Thoracic aorta (tissue), 2 donors: ENCODE measurements at regions not wholly inside any gene's neighbourhood (a gene's known extent, or its start where the extent isn't known, plus 50 kb on each side); places are given as distances from the start of the nearest gene placed in this dataset.

ENCODE experiments used
- ATAC-seq: fragments of 150-250 bp; one replicate; pipeline ENCODE4 v1.8.0; 2017; ENCODE audit warnings: low read depth; ENCODE audit not compliant: insufficient number of reproducible peaks, low FRiP score
- DNase-seq: peaks from one replicate; pipeline ENCODE4 v3.0.0-alpha.2; 2020; ENCODE audit warnings: low spot score
- H3K27ac ChIP-seq, 2 donors: fragments of 200-600 bp; sonication (generic); 1 replicate in 1 of 2; 2 replicates in 1 of 2; pipeline ENCODE4 v1.5.1; 2016; ENCODE audit warnings: mild to moderate bottlenecking in 2 of 2, moderate library complexity in 2 of 2
- H3K27me3 ChIP-seq: fragments of 200-600 bp; sonication (generic); replicated peaks from 2 replicates; pipeline ENCODE4 v1.6.0; 2016; ENCODE audit warnings: mild to moderate bottlenecking; ENCODE audit not compliant: insufficient read depth
- H3K36me3 ChIP-seq: fragments of 200-600 bp; sonication (generic); one replicate; pipeline ENCODE4 v1.5.1; 2016
- H3K4me1 ChIP-seq, 2 donors: fragments of 200-600 bp; sonication (generic); 1 replicate in 1 of 2; 2 replicates in 1 of 2; pipeline versions ENCODE4 v1.5.1 to v1.6.0; 2016; ENCODE audit warnings: low read depth in 2 of 2, mild to moderate bottlenecking in 1 of 2; ENCODE audit not compliant: control insufficient read depth in 1 of 2
- H3K4me3 ChIP-seq: fragments of 200-600 bp; sonication (generic); 2 replicates; pipeline ENCODE4 v1.5.1; 2016; ENCODE audit warnings: mild to moderate bottlenecking
- H3K9me3 ChIP-seq: fragments of 200-600 bp; sonication (generic); 2 replicates; pipeline ENCODE4 v1.5.1; 2016
- TF ChIP-seq, protein P1 (sequence below): fragments of 200-600 bp; sonication (generic); IDR thresholded peaks from one replicate; pipeline ENCODE4 v1.5.1; 2019; ENCODE audit warnings: antibody characterized with exemption

DNA sequence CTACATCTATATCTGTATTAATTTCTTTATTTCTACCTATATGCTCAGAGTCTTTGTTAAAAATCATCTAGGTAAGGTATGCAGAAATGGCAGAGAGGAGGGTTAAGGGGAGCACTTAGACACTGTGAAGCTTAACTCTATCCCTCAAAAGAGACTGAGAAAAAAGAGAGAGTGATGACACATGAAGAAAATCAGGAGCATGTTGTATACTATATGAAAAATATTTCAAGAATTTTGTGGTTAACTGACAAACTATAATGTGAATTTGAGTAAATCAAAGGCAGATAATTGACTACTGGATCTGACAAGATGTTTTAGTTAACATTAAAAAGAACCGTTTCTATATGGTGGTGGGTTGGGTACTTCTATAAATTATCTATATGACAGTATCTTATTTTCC is 1814.2 kb upstream of the SEL1L start:
- Histone ChIP-seq H3K4me3 (no peak overlapping the region), H3K4me1 (no peaks in the 10 kb centered on the region), H3K36me3 (no peaks in the 10 kb centered on the region), H3K9me3 (no peaks in the 10 kb centered on the region), H3K27ac (no peak overlapping the region), H3K27me3 (no peaks in the 10 kb centered on the region)
- no peak for DNase-seq
- ATAC-seq = no peak
- TF ChIP-seq, protein P1, sequence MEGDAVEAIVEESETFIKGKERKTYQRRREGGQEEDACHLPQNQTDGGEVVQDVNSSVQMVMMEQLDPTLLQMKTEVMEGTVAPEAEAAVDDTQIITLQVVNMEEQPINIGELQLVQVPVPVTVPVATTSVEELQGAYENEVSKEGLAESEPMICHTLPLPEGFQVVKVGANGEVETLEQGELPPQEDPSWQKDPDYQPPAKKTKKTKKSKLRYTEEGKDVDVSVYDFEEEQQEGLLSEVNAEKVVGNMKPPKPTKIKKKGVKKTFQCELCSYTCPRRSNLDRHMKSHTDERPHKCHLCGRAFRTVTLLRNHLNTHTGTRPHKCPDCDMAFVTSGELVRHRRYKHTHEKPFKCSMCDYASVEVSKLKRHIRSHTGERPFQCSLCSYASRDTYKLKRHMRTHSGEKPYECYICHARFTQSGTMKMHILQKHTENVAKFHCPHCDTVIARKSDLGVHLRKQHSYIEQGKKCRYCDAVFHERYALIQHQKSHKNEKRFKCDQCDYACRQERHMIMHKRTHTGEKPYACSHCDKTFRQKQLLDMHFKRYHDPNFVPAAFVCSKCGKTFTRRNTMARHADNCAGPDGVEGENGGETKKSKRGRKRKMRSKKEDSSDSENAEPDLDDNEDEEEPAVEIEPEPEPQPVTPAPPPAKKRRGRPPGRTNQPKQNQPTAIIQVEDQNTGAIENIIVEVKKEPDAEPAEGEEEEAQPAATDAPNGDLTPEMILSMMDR = no peak

DNA sequence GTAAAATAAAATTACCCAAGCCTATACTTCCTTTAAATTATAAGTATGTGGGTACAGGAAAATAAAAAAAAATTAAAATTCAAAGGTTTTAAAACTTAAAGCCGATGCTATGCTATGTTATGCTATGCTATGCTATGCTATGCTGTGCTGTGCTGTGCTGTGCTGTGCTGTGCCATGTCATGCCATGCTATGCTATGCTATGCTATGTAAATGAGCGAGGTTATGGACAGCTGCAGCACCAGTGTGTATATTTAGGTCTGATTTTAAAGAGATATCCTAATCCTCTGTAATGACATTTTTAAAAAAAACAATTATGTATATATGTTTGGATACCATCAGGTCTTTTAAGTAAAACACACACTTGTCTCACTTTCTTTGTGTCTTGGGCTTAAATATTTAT is 1822.0 kb upstream of the SEL1L start:
- H3K27me3 ChIP-seq = no peaks in the 10 kb centered on the region

GRCh38 chr14:83356080-83356479 is 1822.4 kb upstream of the SEL1L start:
- DNase-seq (no peak), ATAC-seq (no peak)
- no peaks in the 10 kb centered on the region for H3K27me3 ChIP-seq
- TF ChIP-seq, protein P1 = no peak
- H3K4me1 ChIP-seq = no peaks in the 10 kb centered on the region
- H3K9me3 ChIP-seq = no peaks in the 10 kb centered on the region
- H3K4me3 ChIP-seq = no peak overlapping the region
- H3K27ac ChIP-seq = no peak overlapping the region
- H3K36me3 ChIP-seq = no peaks in the 10 kb centered on the region

More for the DNA sequence above, 1822.0 kb upstream of the SEL1L start:
- Histone ChIP-seq H3K4me3 (no peak overlapping the region), H3K9me3 (no peaks in the 10 kb centered on the region), H3K4me1 (no peaks in the 10 kb centered on the region), H3K36me3 (no peaks in the 10 kb centered on the region), H3K27ac (no peak overlapping the region)
- ATAC-seq (no peak), DNase-seq (no peak)
- TF ChIP-seq, protein P1 = no peak

GRCh38 chr14:83372271-83372670 is 1838.6 kb upstream of the SEL1L start:
- Histone ChIP-seq H3K36me3 (no peaks in the 10 kb centered on the region), H3K27ac (no peak overlapping the region), H3K4me3 (no peak overlapping the region), H3K27me3 (no peaks in the 10 kb centered on the region), H3K9me3 (no peaks in the 10 kb centered on the region), H3K4me1 (no peaks in the 10 kb centered on the region)
- ATAC-seq (no peak), DNase-seq (no peak)
- TF ChIP-seq, protein P1 = no peak

DNA sequence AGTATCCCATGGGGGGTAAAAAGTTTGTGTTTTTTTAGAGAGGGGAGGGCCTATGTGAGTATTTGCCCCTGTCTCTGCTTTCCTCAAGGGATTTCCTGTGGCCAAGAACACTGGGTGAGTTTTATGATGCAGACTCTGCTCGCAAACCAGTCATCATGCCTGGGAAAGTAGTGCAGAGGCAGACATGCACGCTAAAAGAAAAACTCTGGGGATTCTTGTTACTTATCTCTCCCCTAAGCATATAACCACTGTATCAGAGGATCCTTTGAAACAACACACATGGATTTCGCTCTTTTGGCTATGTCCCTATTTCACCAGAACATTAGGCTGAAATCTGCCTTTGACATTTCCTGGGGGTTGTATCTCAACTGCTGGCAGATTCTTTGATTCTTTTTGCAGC is 1845.8 kb upstream of the SEL1L start:
- TF ChIP-seq, protein P1 = no peak
- Histone ChIP-seq H3K4me1 (no peaks in the 10 kb centered on the region), H3K27me3 (no peaks in the 10 kb centered on the region), H3K27ac (no peak overlapping the region), H3K9me3 (no peaks in the 10 kb centered on the region), H3K4me3 (no peak overlapping the region), H3K36me3 (no peaks in the 10 kb centered on the region)
- DNase-seq = no peak
- no peak for ATAC-seq
